ENCODE measurements at regions not wholly inside any gene's neighbourhood (a gene's known extent, or its start where the extent isn't known, plus 50 kb on each side); places are given as distances from the start of the nearest gene placed in this dataset.

GRCh38 chr13:73674570-73674969 is 459.6 kb downstream of the KLF12 start:
- H3K4me2 ChIP-seq (ENCODE audit: low read length), result no peak overlapping the region
- no peak for TF ChIP-seq CTCF (IDR thresholded peaks at IDR 0.05)
- H3K4me3 ChIP-seq (ENCODE audit: low read depth, low read length), result no peak overlapping the region
- no peak overlapping the region for H2AFZ ChIP-seq
- no peaks in the 10 kb centered on the region for H3K27me3 ChIP-seq (ENCODE audit: control insufficient read depth, insufficient read depth, low read length)
- H3K79me2 ChIP-seq, result no peaks in the 10 kb centered on the region
- no peak overlapping the region for H3K9ac ChIP-seq
- H3K9me3 ChIP-seq (ENCODE audit: control insufficient read depth, low read length), result no peaks in the 10 kb centered on the region
- no peak overlapping the region for H3K27ac ChIP-seq
- H3K36me3 ChIP-seq (ENCODE audit: control insufficient read depth, insufficient read depth, low read length), result no peaks in the 10 kb centered on the region
- no peaks in the 10 kb centered on the region for H3K4me1 ChIP-seq

GRCh38 chr13:73673931-73674330 is 460.3 kb downstream of the KLF12 start:
- Histone ChIP-seq H3K27ac (no peak overlapping the region), H3K9me3 (ENCODE audit: control insufficient read depth, low read length) (no peaks in the 10 kb centered on the region), H2AFZ (no peak overlapping the region), H3K4me2 (ENCODE audit: low read length) (no peak overlapping the region), H3K9ac (no peak overlapping the region), H3K27me3 (ENCODE audit: control insufficient read depth, insufficient read depth, low read length) (no peaks in the 10 kb centered on the region), H3K4me3 (ENCODE audit: low read depth, low read length) (no peak overlapping the region), H3K4me1 (no peaks in the 10 kb centered on the region), H3K79me2 (no peaks in the 10 kb centered on the region), H3K36me3 (ENCODE audit: control insufficient read depth, insufficient read depth, low read length) (no peaks in the 10 kb centered on the region)
- no peak for TF ChIP-seq CTCF (IDR thresholded peaks at IDR 0.05)

GRCh38 chr13:73672492-73672891 is 461.7 kb downstream of the KLF12 start:
- Histone ChIP-seq H3K36me3 (ENCODE audit: control insufficient read depth, insufficient read depth, low read length) (no peaks in the 10 kb centered on the region), H2AFZ (no peak overlapping the region), H3K4me2 (ENCODE audit: low read length) (no peak overlapping the region), H3K4me3 (ENCODE audit: low read depth, low read length) (no peak overlapping the region), H3K4me1 (no peaks in the 10 kb centered on the region), H3K79me2 (no peaks in the 10 kb centered on the region), H3K27ac (no peak overlapping the region), H3K9me3 (ENCODE audit: control insufficient read depth, low read length) (no peaks in the 10 kb centered on the region), H3K27me3 (ENCODE audit: control insufficient read depth, insufficient read depth, low read length) (no peaks in the 10 kb centered on the region), H3K9ac (no peak overlapping the region)
- TF ChIP-seq CTCF (IDR thresholded peaks at IDR 0.05), result no peak

- H3K27me3 ChIP-seq (ENCODE audit: control insufficient read depth, insufficient read depth, low read length), result no peaks in the 10 kb centered on the region
- no peaks in the 10 kb centered on the region for H3K9me3 ChIP-seq (ENCODE audit: control insufficient read depth, low read length)
- TF ChIP-seq CTCF (IDR thresholded peaks at IDR 0.05), result no peak
- no peak overlapping the region for H3K4me3 ChIP-seq (ENCODE audit: low read depth, low read length)
- H3K4me1 ChIP-seq, result no peaks in the 10 kb centered on the region
- no peak overlapping the region for H3K9ac ChIP-seq
- no peak overlapping the region for H3K4me2 ChIP-seq (ENCODE audit: low read length)
- H3K27ac ChIP-seq, result no peak overlapping the region
- no peak overlapping the region for H2AFZ ChIP-seq
- H3K79me2 ChIP-seq, result no peaks in the 10 kb centered on the region
- H3K36me3 ChIP-seq (ENCODE audit: control insufficient read depth, insufficient read depth, low read length), result no peaks in the 10 kb centered on the region
Observed at GRCh38 chr13:73671732-73672131, 462.5 kb downstream of the KLF12 start.

GRCh38 chr13:73671011-73671410 is 463.2 kb downstream of the KLF12 start:
- no peaks in the 10 kb centered on the region for H3K36me3 ChIP-seq (ENCODE audit: control insufficient read depth, insufficient read depth, low read length)
- no peak overlapping the region for H3K4me3 ChIP-seq (ENCODE audit: low read depth, low read length)
- H3K4me1 ChIP-seq, result no peaks in the 10 kb centered on the region
- no peak overlapping the region for H3K27ac ChIP-seq
- no peak for TF ChIP-seq CTCF (IDR thresholded peaks at IDR 0.05)
- no peaks in the 10 kb centered on the region for H3K27me3 ChIP-seq (ENCODE audit: control insufficient read depth, insufficient read depth, low read length)
- H3K79me2 ChIP-seq, result no peaks in the 10 kb centered on the region
- no peaks in the 10 kb centered on the region for H3K9me3 ChIP-seq (ENCODE audit: control insufficient read depth, low read length)
- no peak overlapping the region for H3K4me2 ChIP-seq (ENCODE audit: low read length)
- no peak overlapping the region for H2AFZ ChIP-seq
- no peak overlapping the region for H3K9ac ChIP-seq
